ENCODE measurements at regions not wholly inside any gene's neighbourhood (a gene's known extent, or its start where the extent isn't known, plus 50 kb on each side); places are given as distances from the start of the nearest gene placed in this dataset.
"Not testable (repeated sequence)": the region's sequence is repeated elsewhere in the genome, so short reads cannot be mapped to it uniquely, and the experiment has no call there.

DNA sequence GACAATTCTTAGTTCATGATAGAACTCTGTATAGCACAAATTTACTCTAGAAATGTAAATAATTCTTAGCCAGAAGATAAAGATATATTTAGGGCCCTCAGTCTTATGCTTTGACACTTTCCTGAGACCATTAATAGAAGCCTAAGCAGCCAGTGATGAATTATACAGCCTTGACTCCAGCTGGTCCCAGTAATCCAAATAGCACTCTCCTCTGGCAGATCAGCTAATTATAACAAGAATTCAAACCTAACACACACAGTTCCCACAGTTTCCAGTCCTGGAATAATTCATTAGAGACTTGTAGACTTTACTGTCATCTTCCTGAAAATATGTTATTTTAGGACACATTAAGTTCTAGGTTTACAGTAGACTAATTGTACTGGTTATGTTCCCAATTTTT is 50.4 kb downstream of the SHOC1 start:
- peak; percentile 23 for DNase-seq

DNA sequence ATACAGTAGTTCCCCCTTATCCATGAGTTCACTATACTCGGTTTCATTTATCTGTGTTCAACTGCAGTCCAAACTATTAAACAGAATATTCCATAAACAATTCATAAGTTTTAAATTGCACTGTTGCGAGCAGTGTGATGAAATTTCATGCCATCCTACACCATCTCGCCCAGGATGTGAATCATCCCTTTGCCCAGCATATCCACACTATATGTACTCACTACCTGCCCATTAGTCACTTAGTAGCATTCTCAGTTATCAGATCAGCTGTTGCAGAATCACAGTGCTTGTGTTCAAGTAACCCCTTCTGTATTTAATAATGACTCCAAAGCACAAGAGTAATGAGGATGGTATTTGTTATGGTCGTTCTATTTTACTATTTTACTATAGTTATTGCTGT is 51.5 kb downstream of the SHOC1 start:
- peak; percentile 74 for DNase-seq

DNA sequence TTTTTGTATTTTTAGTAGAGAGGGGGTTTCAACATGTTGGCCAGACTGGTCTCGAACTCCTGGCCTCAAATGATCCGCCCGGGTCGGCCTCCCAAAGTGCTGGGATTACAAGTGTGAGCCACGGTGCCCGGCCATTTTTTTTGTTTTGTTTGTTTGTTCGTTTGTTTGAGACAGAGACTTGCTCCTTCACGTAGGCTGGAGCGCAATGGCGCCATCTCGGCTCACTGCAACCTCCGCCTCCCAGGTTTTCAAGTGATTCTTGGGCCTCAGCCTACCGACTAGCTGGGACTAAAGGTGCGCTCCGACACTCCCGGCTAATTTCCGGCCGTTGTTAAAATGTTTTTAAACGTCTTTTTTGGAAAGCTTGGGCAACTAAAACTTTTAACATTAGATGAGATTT is 54.0 kb downstream of the SHOC1 start:
- DNase-seq: no peak

DNA sequence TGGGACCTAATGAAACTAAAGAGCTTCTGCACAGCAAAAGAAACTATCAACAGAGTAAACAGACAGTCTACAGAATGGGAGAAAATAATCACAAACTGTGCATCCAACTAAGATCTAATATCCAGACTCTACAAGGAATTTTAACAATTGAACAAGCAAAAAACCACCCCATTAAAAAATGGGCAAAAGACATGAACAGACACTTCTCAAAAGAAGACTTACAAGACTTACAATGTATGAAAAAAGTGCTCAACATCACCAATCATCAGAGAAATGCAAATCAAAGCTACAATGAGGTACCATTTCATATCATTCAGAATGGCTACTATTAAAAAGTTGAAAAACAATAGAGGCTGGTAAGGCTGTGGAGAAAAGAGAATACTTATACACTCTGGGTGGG is 58.0 kb downstream of the SHOC1 start:
- no peak for DNase-seq

DNA sequence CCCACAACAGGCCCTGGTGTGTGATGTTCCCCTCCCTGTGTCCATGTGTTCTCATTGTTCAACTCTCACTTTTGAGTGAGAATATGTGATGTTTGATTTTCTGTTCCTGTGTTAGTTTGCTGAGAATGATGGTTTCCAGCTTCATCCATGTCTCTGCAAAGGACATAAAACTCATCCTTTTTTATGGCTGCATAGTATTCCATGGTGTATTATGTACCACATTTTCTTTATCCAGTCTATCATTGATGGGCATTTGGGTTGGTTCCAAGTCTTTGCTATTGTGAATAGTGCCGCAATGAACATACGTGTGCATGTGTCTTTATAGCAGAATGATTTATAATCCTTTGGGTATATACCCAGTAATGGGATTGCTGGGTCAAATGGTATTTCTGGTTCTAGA is 59.4 kb downstream of the SHOC1 start:
- DNase-seq: not testable (repeated sequence)

DNA sequence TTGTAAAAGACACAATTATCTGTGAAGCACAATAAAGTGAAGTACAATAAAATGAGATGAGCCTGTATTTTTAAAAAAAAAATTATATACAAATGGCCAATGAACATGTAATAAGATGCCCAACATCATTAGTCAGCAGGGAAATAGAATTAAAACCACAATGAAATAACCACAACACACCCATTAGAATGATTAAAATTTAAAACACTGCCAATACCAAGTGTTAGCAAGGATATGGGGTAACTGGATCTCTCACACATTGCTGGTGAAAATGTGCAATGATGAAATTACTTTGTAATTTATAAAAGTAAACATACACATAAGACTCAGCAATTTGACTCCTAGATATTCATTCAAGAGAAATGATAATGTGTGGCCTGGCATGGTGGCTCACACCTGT is 62.8 kb downstream of the SHOC1 start:
- peak; percentile 46 for DNase-seq

DNA sequence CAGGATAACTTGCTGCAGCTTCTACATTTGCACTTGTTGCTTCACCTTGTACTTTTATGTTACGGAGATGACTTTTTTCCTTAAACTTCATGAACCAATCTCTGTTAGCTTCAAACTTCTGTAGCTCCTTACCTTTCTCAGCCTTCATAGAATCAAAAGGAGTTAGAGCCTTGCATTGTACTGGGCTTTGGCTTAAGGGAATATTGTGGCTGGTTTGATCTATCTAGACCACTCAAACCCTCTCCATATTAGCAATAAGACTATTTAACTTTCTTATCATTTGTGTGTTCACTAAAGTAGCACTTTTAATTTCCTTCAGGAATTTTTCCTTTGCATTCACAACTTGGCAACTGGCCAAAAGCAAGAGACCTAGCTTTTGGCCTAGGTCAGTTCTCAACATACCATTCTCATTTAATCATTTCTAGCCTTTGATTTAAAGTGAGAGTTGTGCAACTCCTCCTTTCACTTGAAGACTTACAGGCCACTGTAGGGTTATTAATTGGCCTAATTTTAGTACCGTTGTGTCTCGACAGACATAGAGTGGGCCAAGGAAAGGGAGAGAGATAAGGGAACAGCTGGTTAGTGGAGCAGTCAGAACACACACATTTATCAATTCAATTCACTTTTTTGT is 63.7 kb downstream of the SHOC1 start:
- DNase-seq: peak; percentile 50

DNA sequence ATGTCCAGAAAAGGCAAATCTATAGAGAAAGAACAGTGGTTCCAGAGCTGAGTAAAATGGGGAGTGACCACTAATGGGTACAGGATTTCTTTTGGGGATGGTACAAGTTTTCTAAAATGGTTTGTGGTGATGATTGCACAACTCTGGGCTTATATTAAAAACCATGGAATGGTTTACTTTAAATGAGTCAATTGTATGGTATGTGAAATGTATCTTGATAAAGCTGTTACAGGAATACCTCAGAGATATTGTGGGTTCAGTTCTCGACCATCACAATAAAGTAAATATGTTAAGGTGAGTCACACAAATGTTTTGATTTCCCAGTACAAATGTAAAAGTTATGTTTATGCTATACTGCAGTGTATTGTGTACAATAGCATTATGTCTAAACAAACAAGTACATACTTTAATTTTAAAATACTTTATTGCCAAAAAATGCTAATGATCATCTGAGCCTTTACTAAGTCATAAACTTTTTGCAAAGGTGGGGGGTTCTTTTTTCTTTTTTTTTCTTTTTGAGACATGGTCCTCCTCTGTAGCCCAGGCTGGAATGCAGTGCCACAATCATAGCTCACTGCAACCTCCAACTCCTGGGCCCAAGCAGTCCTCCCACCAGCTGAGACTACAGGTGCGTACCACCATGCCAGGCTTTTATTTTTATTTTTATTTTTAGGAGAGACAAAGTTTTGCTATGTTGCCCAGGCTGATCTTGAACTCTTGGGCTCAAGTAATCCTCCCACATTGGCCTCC is 65.9 kb downstream of the SHOC1 start:
- peak; percentile 95 for DNase-seq

DNA sequence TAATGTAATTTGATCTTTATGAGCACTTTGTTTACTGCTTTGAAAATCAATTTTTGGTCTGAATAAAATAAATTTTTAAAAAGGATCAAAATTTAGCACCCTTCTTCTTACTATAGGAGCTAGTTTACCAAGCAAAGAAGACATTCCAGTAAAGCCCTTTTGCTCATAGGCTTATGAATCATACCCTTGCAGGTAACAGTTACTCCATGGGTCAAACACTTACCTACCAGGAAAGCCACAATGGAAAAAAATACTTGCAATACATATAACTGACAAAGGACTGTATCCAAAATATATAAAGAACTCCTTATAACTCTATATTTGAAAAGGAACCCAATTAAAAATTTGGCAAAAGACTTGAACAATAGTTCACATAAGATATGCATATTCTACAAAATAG is 66.6 kb downstream of the SHOC1 start:
- DNase-seq: no peak

DNA sequence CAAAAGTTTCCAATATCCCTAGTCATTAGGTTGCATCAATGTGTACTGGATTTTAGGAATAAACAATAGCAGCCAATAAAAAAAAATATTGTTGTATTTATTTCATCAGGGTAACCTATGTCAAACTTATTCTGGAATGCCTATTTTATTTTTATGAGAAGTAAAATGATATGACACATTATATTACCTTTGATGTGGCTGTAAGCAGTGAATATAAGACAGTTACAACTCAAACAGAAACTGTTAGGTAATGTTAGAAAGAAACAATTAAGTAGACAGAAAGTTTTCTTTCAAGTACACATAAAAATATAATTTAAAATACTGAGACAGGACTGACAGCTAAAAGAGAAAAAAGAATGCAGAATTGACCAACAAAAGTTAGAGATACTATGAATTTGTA is 65.5 kb downstream of the GNG10 start:
- DNase-seq: no peak

DNA sequence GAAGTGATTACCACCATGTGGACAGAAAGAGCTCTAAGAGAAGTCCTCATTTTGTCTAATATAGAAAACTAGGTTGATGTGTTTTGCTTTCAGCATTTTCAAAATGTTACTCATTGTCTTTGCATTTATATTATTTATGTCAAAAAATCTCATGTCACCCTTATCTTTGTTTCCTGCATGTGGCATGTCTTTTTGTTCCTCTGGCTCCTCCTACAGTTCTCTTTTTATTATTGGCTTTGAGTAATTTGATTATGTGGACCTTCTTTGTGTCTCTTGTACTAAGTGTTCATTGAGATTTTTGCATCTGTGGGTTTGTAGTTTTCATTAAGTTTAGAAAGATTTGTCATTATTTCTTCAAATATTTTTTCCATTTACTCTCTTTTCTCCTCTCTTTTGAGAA is 58.8 kb downstream of the GNG10 start:
- DNase-seq: no peak
